ENCODE measurements at regions not wholly inside any gene's neighbourhood (a gene's known extent, or its start where the extent isn't known, plus 50 kb on each side); places are given as distances from the start of the nearest gene placed in this dataset.
"Not testable (repeated sequence)": the region's sequence is repeated elsewhere in the genome, so short reads cannot be mapped to it uniquely, and the experiment has no call there.

GRCh38 chr7:76117306-76117991 is 69.5 kb downstream of the MDH2 start:
- intact Hi-C loops (cut with micrococcal nuclease), result not testable (repeated sequence)

GRCh38 chr7:76118253-76119036 is 70.5 kb downstream of the MDH2 start:
- intact Hi-C loops (cut with micrococcal nuclease), result not testable (repeated sequence)

- intact Hi-C loops (cut with micrococcal nuclease), result no loop called here
Measured at GRCh38 chr7:76121044-76121443, 73.1 kb downstream of the MDH2 start.

DNA sequence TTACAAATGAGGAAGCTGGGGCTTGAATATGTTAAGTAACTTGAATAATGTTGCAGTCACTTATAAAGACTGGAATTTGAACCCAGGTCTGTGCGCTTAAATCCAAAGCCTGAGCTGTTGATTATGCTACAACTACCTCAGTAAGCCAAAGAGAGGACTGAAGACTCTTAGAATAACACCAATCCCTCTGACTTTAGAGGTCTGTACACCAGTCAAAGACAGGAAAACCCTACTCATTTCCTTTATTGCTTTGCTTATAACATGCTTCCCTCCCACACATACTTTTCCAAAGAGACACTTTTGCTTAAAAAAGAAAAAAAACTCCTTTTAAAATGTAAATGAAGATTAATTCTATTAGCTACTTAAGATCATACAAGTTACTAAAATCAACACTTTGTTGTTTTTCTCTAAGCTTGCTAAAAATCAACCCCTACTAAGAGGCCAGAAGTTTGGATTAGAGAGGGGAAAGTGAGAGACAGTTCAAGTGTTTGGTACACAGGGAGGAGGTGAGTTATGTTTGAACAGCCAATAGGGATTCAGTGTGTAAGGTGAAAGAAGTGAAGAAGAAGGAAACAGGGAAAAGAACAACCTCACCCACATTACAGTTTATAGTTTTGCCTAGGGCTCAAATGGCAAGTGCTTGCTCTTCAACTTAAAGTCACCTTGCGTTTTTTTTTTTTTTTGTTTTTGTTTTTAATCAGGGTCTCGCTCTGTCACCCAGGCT is 74.8 kb downstream of the MDH2 start:
- intact Hi-C loops (cut with micrococcal nuclease), result no loop called here

DNA sequence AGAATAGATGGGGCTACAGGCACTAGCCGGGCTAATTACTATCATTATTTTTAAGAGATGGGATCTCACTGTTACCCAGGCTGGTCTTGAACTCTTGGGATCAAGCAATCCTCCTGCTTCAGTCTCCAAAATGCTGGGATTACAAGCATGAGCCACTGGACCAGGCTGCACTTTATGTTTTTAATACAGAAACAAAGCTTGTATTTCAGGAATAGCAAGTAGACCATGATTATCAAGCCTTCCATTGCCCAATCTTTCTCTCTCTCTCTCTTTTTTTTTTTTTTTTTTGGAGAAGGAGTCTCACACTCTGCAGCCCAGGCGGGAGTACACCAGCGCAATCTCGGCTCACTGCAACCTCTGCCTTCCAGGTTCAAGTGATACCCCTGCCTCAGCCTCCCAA is 75.4 kb downstream of the MDH2 start:
- intact Hi-C loops (cut with micrococcal nuclease), result no loop called here

DNA sequence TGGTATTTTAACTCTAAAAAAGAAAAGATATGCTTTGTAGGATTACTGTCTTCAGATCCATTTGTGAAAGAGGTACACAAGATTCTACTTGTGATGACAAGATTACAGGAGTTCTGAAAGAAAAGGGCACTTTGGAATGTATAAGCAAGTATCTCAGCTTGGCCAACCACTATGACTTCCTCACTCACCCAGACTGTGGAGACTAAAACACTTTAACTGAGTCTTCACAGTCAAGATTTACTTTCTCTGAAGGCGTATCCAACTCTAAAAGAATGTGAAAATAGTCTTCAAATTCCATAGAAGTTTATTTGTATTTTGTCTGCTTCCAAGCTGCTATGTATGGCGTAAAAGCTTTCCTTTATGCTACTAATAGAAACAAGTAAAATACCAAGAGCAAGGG is 76.1 kb upstream of the SRRM3 start:
- intact Hi-C loops (cut with micrococcal nuclease), result no loop called here

DNA sequence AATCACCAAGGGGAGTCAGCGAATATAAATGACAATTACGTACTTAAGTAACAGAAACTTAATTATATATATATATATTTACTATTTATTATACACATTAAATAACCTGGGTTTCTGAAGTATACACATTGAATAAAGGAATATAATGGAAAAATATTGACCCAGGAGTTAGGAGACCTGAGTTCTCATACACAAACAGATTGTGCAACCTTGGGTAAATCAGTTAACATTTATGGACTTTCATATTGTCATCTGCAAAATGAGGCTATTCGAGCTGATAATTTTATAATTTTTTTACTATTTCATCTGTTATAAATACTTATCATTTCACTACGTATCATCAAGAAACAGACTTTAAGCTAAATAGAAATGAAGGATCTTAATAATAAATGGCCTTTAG is 75.1 kb upstream of the SRRM3 start:
- intact Hi-C loops (cut with micrococcal nuclease), result no loop called here

- intact Hi-C loops (cut with micrococcal nuclease), result no loop called here
Measured at GRCh38 chr7:76129366-76129765, 72.3 kb upstream of the SRRM3 start.

DNA sequence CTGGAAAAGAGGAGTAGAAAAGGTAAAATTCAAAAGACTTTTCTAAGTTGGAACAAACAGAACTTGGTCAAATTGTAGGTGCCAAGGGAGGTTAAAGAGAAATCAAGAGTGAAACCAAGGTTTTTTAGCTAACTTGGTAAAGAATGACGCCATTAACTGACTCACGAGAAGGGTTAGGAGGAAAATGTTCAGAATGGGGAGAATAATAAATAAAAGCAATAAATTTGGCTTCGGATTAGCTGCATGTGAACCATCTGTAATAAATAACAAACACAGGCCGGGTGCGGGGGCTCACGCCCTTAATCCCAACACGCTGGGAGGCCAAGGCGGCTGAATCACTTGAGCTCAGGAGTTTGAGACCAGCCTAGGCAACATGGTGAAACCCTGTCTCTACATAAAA is 71.9 kb upstream of the SRRM3 start:
- intact Hi-C loops (cut with micrococcal nuclease), result loop anchor here (2.0 to 5.0 kb wide), 3 partner anchors 37 to 263 kb away; partner anchors contain the start of genes MDH2 and STYXL1

- intact Hi-C loops (cut with micrococcal nuclease), result loop anchor here (2.0 to 5.0 kb wide), 3 partner anchors 37 to 264 kb away; partner anchors contain the start of genes MDH2 and STYXL1
Measured at GRCh38 chr7:76130661-76131060, 71.0 kb upstream of the SRRM3 start.

DNA sequence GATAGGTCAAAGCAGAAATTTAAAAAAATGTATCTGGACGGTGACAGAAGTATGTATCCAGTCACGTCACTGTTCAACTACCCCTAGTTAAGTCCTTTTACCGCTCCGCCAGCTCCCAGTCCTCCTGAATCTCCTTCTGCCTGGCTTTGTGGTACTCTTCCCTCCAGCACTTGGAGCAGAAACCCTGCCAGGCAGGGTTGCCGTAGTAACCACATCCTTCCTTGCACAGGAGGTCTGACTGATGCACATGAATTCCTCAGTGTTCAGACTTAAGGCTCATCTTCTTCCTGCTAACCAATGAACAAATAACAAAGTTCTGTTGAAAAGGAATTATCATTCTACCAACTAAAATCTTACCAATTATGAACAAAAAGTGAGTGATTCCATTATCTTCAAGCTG is 69.8 kb upstream of the SRRM3 start:
- intact Hi-C loops (cut with micrococcal nuclease), result loop anchor here (2.0 to 5.0 kb wide), 3 partner anchors 35 to 265 kb away; partner anchors contain the start of genes MDH2 and STYXL1

- intact Hi-C loops (cut with micrococcal nuclease), result loop anchor here (1.0 to 5.0 kb wide), 3 partner anchors 20 to 86 kb away; partner anchors contain the start of genes MDH2 and STYXL1
Measured at GRCh38 chr7:76133164-76133775, 68.4 kb upstream of the SRRM3 start.

- intact Hi-C loops (cut with micrococcal nuclease), result loop anchor here (1.0 to 5.0 kb wide), 3 partner anchors 19 to 87 kb away; partner anchors contain the start of genes MDH2 and STYXL1
Measured at GRCh38 chr7:76133839-76134238, 67.9 kb upstream of the SRRM3 start.

- intact Hi-C loops (cut with micrococcal nuclease), result not testable (repeated sequence)
Measured at GRCh38 chr7:76135263-76135662, 66.4 kb upstream of the SRRM3 start.

GRCh38 chr7:76138577-76139313 is 63.0 kb upstream of the SRRM3 start:
- intact Hi-C loops (cut with micrococcal nuclease), result not testable (repeated sequence)

- intact Hi-C loops (cut with micrococcal nuclease), result no loop called here
Measured at GRCh38 chr7:76139670-76140069, 62.0 kb upstream of the SRRM3 start.

GRCh38 chr7:76140259-76140658 is 61.4 kb upstream of the SRRM3 start:
- intact Hi-C loops (cut with micrococcal nuclease), result not testable (repeated sequence)

GRCh38 chr7:76142861-76143260 is 58.8 kb upstream of the SRRM3 start:
- intact Hi-C loops (cut with micrococcal nuclease), result loop anchor here (1.0 kb wide), 2 partner anchors 10 to 35 kb away; no protein-coding TSS in a partner anchor

DNA sequence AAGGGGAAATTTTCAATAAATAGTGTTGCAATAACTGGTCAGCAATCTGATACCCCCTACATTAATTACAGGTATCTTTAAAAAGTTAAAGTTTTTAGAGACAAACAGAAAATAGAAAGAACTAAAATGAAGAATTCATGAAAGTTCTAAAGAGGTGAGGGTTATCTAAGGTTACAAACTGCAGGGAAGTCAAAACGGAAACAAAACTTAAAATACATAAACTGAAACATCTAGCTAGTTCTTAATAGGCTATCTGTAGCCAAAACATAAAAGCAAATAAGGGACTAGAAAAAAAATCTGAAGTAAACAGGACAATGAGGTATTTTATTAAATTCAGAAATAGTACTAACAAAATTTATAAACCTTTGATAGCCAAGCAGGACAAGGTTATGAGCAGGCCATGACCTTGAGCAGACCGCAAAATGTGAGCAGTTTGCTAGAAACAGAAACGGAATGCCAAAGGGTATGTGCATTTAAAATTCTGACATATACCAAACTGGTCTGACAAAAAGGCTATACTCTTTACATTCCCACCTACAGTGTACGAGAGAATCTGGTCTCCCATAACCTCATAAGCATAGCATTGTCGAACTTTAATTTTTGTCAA is 56.9 kb upstream of the SRRM3 start:
- intact Hi-C loops (cut with micrococcal nuclease), result not testable (repeated sequence)

DNA sequence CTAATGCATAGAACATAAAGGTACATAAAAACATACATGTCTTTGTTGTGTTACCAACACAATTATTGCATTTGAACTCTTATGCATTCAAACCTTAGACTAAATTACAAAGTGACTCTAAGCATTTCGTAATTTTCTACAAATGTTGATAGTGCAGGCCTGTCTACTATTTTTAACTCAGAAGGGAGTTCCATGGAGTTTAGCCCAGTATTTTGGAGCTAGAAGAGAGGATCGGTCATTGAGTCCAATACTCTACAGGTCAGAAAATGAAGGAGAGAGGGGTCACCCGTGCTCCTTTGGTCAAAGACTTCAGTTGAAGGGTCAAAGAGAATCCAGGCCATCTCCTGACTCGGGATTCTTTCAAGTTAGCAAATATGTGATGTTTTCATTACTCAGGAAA is 55.3 kb upstream of the SRRM3 start:
- intact Hi-C loops (cut with micrococcal nuclease), result no loop called here
